WERI-Rb-1 (cell line): ENCODE measurements at regions not wholly inside any gene's neighbourhood (a gene's known extent, or its start where the extent isn't known, plus 50 kb on each side); places are given as distances from the start of the nearest gene placed in this dataset.

Experiments used
- DNase-seq: peaks from one replicate; pipeline ENCODE4 v3.0.0-alpha.2; 2020
- H3K27ac ChIP-seq: fragments of 250-450 bp; sonication (Bioruptor Pico); 2 replicates; pipeline ENCODE4 v1.5.1; 2020; ENCODE audit warnings: mild to moderate bottlenecking, moderate library complexity
- H3K27me3 ChIP-seq: fragments of 250-450 bp; sonication (Bioruptor Pico); 2 replicates; pipeline ENCODE4 v1.5.1; 2021; ENCODE audit warnings: mild to moderate bottlenecking, low read depth, moderate library complexity; ENCODE audit not compliant: insufficient read depth, severe bottlenecking
- H3K36me3 ChIP-seq: fragments of 250-450 bp; sonication (Bioruptor Pico); 2 replicates; pipeline ENCODE4 v1.5.1; 2020; ENCODE audit warnings: mild to moderate bottlenecking, moderate library complexity
- H3K4me3 ChIP-seq: 2 replicates; pipeline ENCODE4 v1.5.1; 2011; ENCODE audit warnings: low read depth, mild to moderate bottlenecking, control low read depth, low read length
- H3K9me3 ChIP-seq: fragments of 250-450 bp; sonication (Bioruptor Pico); 2 replicates; pipeline ENCODE4 v1.5.1; 2021; ENCODE audit warnings: mild to moderate bottlenecking, moderate library complexity; ENCODE audit not compliant: severe bottlenecking
- CTCF ChIP-seq: IDR thresholded peaks from 2 replicates; pipeline ENCODE4 v1.5.1; 2011; ENCODE audit warnings: low read depth, mild to moderate bottlenecking, control low read depth, inconsistent platforms, low read length

- no peak for TF ChIP-seq CTCF
- Histone ChIP-seq H3K27me3 (no peaks in the 10 kb centered on the region), H3K36me3 (no peaks in the 10 kb centered on the region), H3K9me3 (no peaks in the 10 kb centered on the region), H3K27ac (no peak overlapping the region), H3K4me3 (no peak overlapping the region)
- DNase-seq = no peak
Measured at GRCh38 chr22:47342446-47342845, 580.0 kb downstream of the TBC1D22A start.

- H3K27ac ChIP-seq = no peak overlapping the region
Measured at GRCh38 chr22:47341464-47341863, 579.0 kb downstream of the TBC1D22A start.

GRCh38 chr22:47340851-47341436 lies 578.5 kb downstream of the TBC1D22A start:
- no peak overlapping the region for H3K27ac ChIP-seq
- no peaks in the 10 kb centered on the region for H3K36me3 ChIP-seq
- no peak for TF ChIP-seq CTCF
- no peak for DNase-seq
- no peaks in the 10 kb centered on the region for H3K27me3 ChIP-seq
- no peak overlapping the region for H3K4me3 ChIP-seq
- no peaks in the 10 kb centered on the region for H3K9me3 ChIP-seq

More at GRCh38 chr22:47341464-47341863, 579.0 kb downstream of the TBC1D22A start:
- Histone ChIP-seq H3K27me3 (no peaks in the 10 kb centered on the region), H3K9me3 (no peaks in the 10 kb centered on the region), H3K4me3 (no peak overlapping the region), H3K36me3 (no peaks in the 10 kb centered on the region)
- DNase-seq = no peak
- no peak for TF ChIP-seq CTCF

- Histone ChIP-seq H3K27ac (peak overlapping the region; percentile 44), H3K9me3 (no peaks in the 10 kb centered on the region), H3K36me3 (no peaks in the 10 kb centered on the region), H3K27me3 (no peaks in the 10 kb centered on the region), H3K4me3 (no peak overlapping the region; the same call in 1 of the 2 replicates)
- peak; percentile 86 for DNase-seq
- TF ChIP-seq CTCF = no peak
Measured at GRCh38 chr22:47337161-47337621, 574.7 kb downstream of the TBC1D22A start.

GRCh38 chr22:47335958-47336357 lies 573.5 kb downstream of the TBC1D22A start:
- Histone ChIP-seq H3K9me3 (no peaks in the 10 kb centered on the region), H3K27me3 (no peaks in the 10 kb centered on the region), H3K36me3 (no peaks in the 10 kb centered on the region), H3K27ac (no peak overlapping the region), H3K4me3 (no peak overlapping the region)
- no peak for TF ChIP-seq CTCF
- DNase-seq = no peak

GRCh38 chr22:47335460-47335859 lies 573.0 kb downstream of the TBC1D22A start:
- DNase-seq = no peak
- no peak for TF ChIP-seq CTCF
- no peaks in the 10 kb centered on the region for H3K36me3 ChIP-seq
- H3K4me3 ChIP-seq = no peak overlapping the region
- H3K27ac ChIP-seq = no peak overlapping the region
- H3K9me3 ChIP-seq = no peaks in the 10 kb centered on the region
- H3K27me3 ChIP-seq = no peaks in the 10 kb centered on the region
